ENCODE measurements at regions not wholly inside any gene's neighbourhood (a gene's known extent, or its start where the extent isn't known, plus 50 kb on each side); places are given as distances from the start of the nearest gene placed in this dataset.
"Not testable (repeated sequence)": the region's sequence is repeated elsewhere in the genome, so short reads cannot be mapped to it uniquely, and the experiment has no call there.

- Histone ChIP-seq H3K27me3 (ENCODE audit: control insufficient read depth in 3 of 3, insufficient read depth in 3 of 3, low read length in 2 of 3) (peaks cover 0 to 31% (median 11%) of the 10 kb centered on the region in 3 donors), H3K9me3 (ENCODE audit: control insufficient read depth in 4 of 4, insufficient read depth in 3 of 4, low read length in 3 of 4) (no peaks in the 10 kb centered on the region), H3K9ac (ENCODE audit: insufficient read depth in 1 of 2, low read length in 2 of 2) (no peak overlapping the region), H3K4me1 (ENCODE audit: control insufficient read depth in 5 of 5, insufficient read depth in 5 of 5, low read length in 5 of 5) (peaks cover 0 to 15% (median 3%) of the 10 kb centered on the region in 5 donors), H3K36me3 (ENCODE audit: control insufficient read depth in 4 of 4, insufficient read depth in 4 of 4, low read length in 4 of 4) (no peaks in the 10 kb centered on the region), H3K27ac (ENCODE audit: low read depth in 1 of 2, low read length in 1 of 2) (no peak overlapping the region), H3K4me3 (no peak overlapping the region)
- no peak for ATAC-seq (ENCODE audit: insufficient read depth, low FRiP score)
- 85 to 89% methylated on average over 2 of the region's 2 CpGs for WGBS, 2 donors
- no peak for DNase-seq
- TF ChIP-seq CTCF (IDR thresholded peaks at IDR 0.05; ENCODE audit: control extremely low read depth, extremely low read depth): no peak
Measured at GRCh38 chr10:101280511-101280910, 51.2 kb upstream of the LBX1 start.

GRCh38 chr10:101280921-101281320 is 51.7 kb upstream of the LBX1 start:
- 69 to 74% methylated on average over 3 of the region's 3 CpGs for WGBS, 2 donors
- not testable (repeated sequence) for H3K27ac ChIP-seq (ENCODE audit: low read depth in 1 of 2, low read length in 1 of 2); H3K9me3 ChIP-seq (ENCODE audit: control insufficient read depth in 4 of 4, insufficient read depth in 3 of 4, low read length in 3 of 4); DNase-seq; H3K36me3 ChIP-seq (ENCODE audit: control insufficient read depth in 4 of 4, insufficient read depth in 4 of 4, low read length in 4 of 4); ATAC-seq (ENCODE audit: insufficient read depth, low FRiP score); H3K9ac ChIP-seq (ENCODE audit: insufficient read depth in 1 of 2, low read length in 2 of 2); H3K4me3 ChIP-seq
- Histone ChIP-seq H3K4me1 (ENCODE audit: control insufficient read depth in 5 of 5, insufficient read depth in 5 of 5, low read length in 5 of 5) (peaks cover 0 to 17% (median 3%) of the 10 kb centered on the region in 5 donors), H3K27me3 (ENCODE audit: control insufficient read depth in 3 of 3, insufficient read depth in 3 of 3, low read length in 2 of 3) (peaks cover 0 to 35% (median 11%) of the 10 kb centered on the region in 3 donors)

GRCh38 chr10:101282947-101283346 is 53.7 kb upstream of the LBX1 start:
- Histone ChIP-seq H3K36me3 (ENCODE audit: control insufficient read depth in 4 of 4, insufficient read depth in 4 of 4, low read length in 4 of 4) (no peaks in the 10 kb centered on the region), H3K27ac (ENCODE audit: low read depth in 1 of 2, low read length in 1 of 2) (no peak overlapping the region), H3K9ac (ENCODE audit: insufficient read depth in 1 of 2, low read length in 2 of 2) (no peak overlapping the region), H3K27me3 (ENCODE audit: control insufficient read depth in 3 of 3, insufficient read depth in 3 of 3, low read length in 2 of 3) (peaks cover 0 to 51% (median 12%) of the 10 kb centered on the region in 3 donors), H3K4me3 (no peak overlapping the region), H3K9me3 (ENCODE audit: control insufficient read depth in 4 of 4, insufficient read depth in 3 of 4, low read length in 3 of 4) (no peaks in the 10 kb centered on the region), H3K4me1 (ENCODE audit: control insufficient read depth in 5 of 5, insufficient read depth in 5 of 5, low read length in 5 of 5) (peaks cover 0 to 27% (median 3%) of the 10 kb centered on the region in 5 donors)
- WGBS, 2 donors: 58 to 83% methylated on average over 2 of the region's 2 CpGs
- DNase-seq: no peak
- ATAC-seq (ENCODE audit: insufficient read depth, low FRiP score): no peak
- no peak for TF ChIP-seq CTCF (IDR thresholded peaks at IDR 0.05; ENCODE audit: control extremely low read depth, extremely low read depth)

GRCh38 chr10:101283762-101284100 is 54.5 kb upstream of the LBX1 start:
- no peak overlapping the region for H3K4me3 ChIP-seq
- no peaks in the 10 kb centered on the region for H3K9me3 ChIP-seq (ENCODE audit: control insufficient read depth in 4 of 4, insufficient read depth in 3 of 4, low read length in 3 of 4)
- H3K36me3 ChIP-seq (ENCODE audit: control insufficient read depth in 4 of 4, insufficient read depth in 4 of 4, low read length in 4 of 4): no peaks in the 10 kb centered on the region
- WGBS, 2 donors: 5 to 9% methylated on average over 3 of the region's 3 CpGs
- DNase-seq (no peak), ATAC-seq (ENCODE audit: insufficient read depth, low FRiP score) (no peak)
- H3K9ac ChIP-seq (ENCODE audit: insufficient read depth in 1 of 2, low read length in 2 of 2): no peak overlapping the region
- peaks cover 0 to 52% (median 14%) of the 10 kb centered on the region in 3 donors for H3K27me3 ChIP-seq (ENCODE audit: control insufficient read depth in 3 of 3, insufficient read depth in 3 of 3, low read length in 2 of 3)
- no peak for TF ChIP-seq CTCF (IDR thresholded peaks at IDR 0.05; ENCODE audit: control extremely low read depth, extremely low read depth)
- H3K27ac ChIP-seq (ENCODE audit: low read depth in 1 of 2, low read length in 1 of 2): no peak overlapping the region
- H3K4me1 ChIP-seq (ENCODE audit: control insufficient read depth in 5 of 5, insufficient read depth in 5 of 5, low read length in 5 of 5): peaks cover 0 to 31% (median 3%) of the 10 kb centered on the region in 5 donors

All from lung (tissue), 11 donors.